Gastroesophageal sphincter (tissue), 3 donors: ENCODE measurements at regions not wholly inside any gene's neighbourhood (a gene's known extent, or its start where the extent isn't known, plus 50 kb on each side); places are given as distances from the start of the nearest gene placed in this dataset.

Experiments
- EP300 ChIP-seq: sonication (generic); formaldehyde crosslinking; IDR thresholded peaks from one replicate; pipeline ENCODE4 v1.6.1; 2017; ENCODE audit warnings: antibody characterized with exemption, mild to moderate bottlenecking
- POLR2A ChIP-seq, 2 donors: fragments of 450-650 bp; IDR thresholded peaks; one replicate each; pipeline ENCODE4 v1.6.1; 2017; ENCODE audit warnings: antibody characterized with exemption in 2 of 2, mild to moderate bottlenecking in 2 of 2, moderate library complexity in 1 of 2
- POLR2AphosphoS5 ChIP-seq: sonication (generic); formaldehyde crosslinking; IDR thresholded peaks from one replicate; pipeline ENCODE4 v1.6.1; 2017; ENCODE audit warnings: antibody characterized with exemption
- TF ChIP-seq, protein P1 (sequence below), 4 experiments: fragments of 200-600 bp in 2 of 4; fragments of 450-650 bp in 2 of 4; sonication (generic) in 1 of 4; IDR thresholded peaks; one replicate each; pipeline ENCODE4 v1.5.1; 2017 to 2019; ENCODE audit warnings: antibody characterized with exemption in 4 of 4, mild to moderate bottlenecking in 2 of 4, moderate library complexity in 2 of 4

DNA sequence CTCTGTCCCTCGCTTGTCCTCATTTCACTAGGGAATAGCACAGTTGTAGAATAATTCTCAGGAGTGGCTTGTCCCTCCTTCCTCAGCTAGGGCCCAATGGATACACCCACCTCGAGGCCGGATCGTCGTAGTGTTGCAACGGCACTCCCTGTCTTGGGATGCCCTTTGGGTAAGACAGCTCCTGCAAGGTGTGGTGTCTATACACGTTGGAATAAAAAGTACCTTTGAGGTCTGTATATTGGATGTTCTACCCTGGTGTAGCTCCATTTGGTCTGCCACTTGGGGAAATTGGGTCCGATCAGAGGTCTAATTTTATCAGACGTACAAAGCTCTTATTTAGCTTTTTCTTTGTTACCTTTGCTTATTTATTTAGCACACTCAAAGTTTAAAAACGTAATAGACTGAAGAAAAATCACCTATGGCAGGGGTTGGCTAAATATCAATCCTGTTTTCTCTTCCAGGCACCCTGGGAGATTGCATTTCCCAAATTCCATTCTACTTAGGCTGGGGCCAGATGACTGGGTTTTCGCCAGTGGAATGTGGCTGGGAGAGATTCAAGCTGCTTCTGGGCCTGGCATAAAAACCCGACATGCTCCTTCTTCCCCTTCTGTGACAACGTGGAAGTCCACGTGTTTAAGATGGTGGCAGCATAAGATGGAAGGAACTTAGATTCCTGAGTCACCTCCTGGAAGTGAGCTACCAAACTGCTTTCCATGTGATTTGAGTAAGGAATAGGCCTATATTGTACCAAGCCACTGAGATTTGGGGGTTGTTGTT lies 82.3 kb upstream of the CD83 start:
- no peak for TF ChIP-seq POLR2A (IDR thresholded peaks at IDR 0.05)
- TF ChIP-seq POLR2AphosphoS5, result no peak
- TF ChIP-seq, protein P1, sequence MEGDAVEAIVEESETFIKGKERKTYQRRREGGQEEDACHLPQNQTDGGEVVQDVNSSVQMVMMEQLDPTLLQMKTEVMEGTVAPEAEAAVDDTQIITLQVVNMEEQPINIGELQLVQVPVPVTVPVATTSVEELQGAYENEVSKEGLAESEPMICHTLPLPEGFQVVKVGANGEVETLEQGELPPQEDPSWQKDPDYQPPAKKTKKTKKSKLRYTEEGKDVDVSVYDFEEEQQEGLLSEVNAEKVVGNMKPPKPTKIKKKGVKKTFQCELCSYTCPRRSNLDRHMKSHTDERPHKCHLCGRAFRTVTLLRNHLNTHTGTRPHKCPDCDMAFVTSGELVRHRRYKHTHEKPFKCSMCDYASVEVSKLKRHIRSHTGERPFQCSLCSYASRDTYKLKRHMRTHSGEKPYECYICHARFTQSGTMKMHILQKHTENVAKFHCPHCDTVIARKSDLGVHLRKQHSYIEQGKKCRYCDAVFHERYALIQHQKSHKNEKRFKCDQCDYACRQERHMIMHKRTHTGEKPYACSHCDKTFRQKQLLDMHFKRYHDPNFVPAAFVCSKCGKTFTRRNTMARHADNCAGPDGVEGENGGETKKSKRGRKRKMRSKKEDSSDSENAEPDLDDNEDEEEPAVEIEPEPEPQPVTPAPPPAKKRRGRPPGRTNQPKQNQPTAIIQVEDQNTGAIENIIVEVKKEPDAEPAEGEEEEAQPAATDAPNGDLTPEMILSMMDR (IDR thresholded peaks at IDR 0.05), result no peak
- TF ChIP-seq EP300, result no peak
